ENCODE measurements at regions not wholly inside any gene's neighbourhood (a gene's known extent, or its start where the extent isn't known, plus 50 kb on each side); places are given as distances from the start of the nearest gene placed in this dataset.
"Not testable (repeated sequence)": the region's sequence is repeated elsewhere in the genome, so short reads cannot be mapped to it uniquely, and the experiment has no call there.

- DNase-seq (ENCODE audit: low spot score), result no peak
- TF ChIP-seq, protein P1, sequence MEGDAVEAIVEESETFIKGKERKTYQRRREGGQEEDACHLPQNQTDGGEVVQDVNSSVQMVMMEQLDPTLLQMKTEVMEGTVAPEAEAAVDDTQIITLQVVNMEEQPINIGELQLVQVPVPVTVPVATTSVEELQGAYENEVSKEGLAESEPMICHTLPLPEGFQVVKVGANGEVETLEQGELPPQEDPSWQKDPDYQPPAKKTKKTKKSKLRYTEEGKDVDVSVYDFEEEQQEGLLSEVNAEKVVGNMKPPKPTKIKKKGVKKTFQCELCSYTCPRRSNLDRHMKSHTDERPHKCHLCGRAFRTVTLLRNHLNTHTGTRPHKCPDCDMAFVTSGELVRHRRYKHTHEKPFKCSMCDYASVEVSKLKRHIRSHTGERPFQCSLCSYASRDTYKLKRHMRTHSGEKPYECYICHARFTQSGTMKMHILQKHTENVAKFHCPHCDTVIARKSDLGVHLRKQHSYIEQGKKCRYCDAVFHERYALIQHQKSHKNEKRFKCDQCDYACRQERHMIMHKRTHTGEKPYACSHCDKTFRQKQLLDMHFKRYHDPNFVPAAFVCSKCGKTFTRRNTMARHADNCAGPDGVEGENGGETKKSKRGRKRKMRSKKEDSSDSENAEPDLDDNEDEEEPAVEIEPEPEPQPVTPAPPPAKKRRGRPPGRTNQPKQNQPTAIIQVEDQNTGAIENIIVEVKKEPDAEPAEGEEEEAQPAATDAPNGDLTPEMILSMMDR (IDR thresholded peaks at IDR 0.05), result no peak
- no peaks in the 10 kb centered on the region for H3K4me1 Mint-ChIP-seq (ENCODE audit: low read depth)
- no peak overlapping the region for H3K27ac Mint-ChIP-seq (ENCODE audit: unreplicated experiment)
- no peaks in the 10 kb centered on the region for H3K36me3 Mint-ChIP-seq (ENCODE audit: low read depth)
- no peaks in the 10 kb centered on the region for H3K27me3 Mint-ChIP-seq (ENCODE audit: low read depth)
- no peak overlapping the region for H3K4me3 Mint-ChIP-seq (ENCODE audit: unreplicated experiment)
- H3K9me3 Mint-ChIP-seq (ENCODE audit: low read depth), result no peaks in the 10 kb centered on the region
These were observed 447.1 kb upstream of the CDH10 start for GRCh38 chr5:25091921-25092320.

- no peaks in the 10 kb centered on the region for H3K4me1 Mint-ChIP-seq (ENCODE audit: low read depth)
- TF ChIP-seq, protein P1 (IDR thresholded peaks at IDR 0.05), result no peak
- no peaks in the 10 kb centered on the region for H3K9me3 Mint-ChIP-seq (ENCODE audit: low read depth)
- H3K27ac Mint-ChIP-seq (ENCODE audit: unreplicated experiment), result no peak overlapping the region
- no peak overlapping the region for H3K4me3 Mint-ChIP-seq (ENCODE audit: unreplicated experiment)
- H3K27me3 Mint-ChIP-seq (ENCODE audit: low read depth), result no peaks in the 10 kb centered on the region
- DNase-seq (ENCODE audit: low spot score), result no peak
- H3K36me3 Mint-ChIP-seq (ENCODE audit: low read depth), result no peaks in the 10 kb centered on the region
These were observed 446.1 kb upstream of the CDH10 start for GRCh38 chr5:25090854-25091253.

DNA sequence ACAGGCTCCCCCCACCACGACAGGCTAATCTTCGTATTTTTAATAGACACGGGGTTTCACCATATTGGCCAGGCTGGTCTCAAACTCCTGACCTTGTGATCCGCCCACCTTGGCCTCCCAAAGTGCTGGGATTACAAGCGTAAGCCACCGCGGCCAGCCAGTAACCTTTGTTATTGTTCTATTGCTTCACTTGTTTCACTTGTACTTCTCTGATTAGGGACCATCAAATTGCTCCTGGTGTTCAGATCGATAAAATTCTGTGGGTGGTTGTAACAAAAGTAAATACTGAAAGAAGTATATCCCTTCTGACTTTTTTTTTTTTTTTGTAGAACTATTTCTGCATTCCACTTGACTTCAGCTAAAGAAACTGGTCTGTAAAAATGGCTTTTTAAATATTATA lies 445.5 kb upstream of the CDH10 start:
- Mint-ChIP-seq H3K9me3 (ENCODE audit: low read depth) (no peaks in the 10 kb centered on the region), H3K4me1 (ENCODE audit: low read depth) (no peaks in the 10 kb centered on the region), H3K27me3 (ENCODE audit: low read depth) (no peaks in the 10 kb centered on the region), H3K27ac (ENCODE audit: unreplicated experiment) (no peak overlapping the region), H3K4me3 (ENCODE audit: unreplicated experiment) (no peak overlapping the region), H3K36me3 (ENCODE audit: low read depth) (no peaks in the 10 kb centered on the region)
- TF ChIP-seq, protein P1 (IDR thresholded peaks at IDR 0.05), result no peak
- DNase-seq (ENCODE audit: low spot score), result no peak

DNA sequence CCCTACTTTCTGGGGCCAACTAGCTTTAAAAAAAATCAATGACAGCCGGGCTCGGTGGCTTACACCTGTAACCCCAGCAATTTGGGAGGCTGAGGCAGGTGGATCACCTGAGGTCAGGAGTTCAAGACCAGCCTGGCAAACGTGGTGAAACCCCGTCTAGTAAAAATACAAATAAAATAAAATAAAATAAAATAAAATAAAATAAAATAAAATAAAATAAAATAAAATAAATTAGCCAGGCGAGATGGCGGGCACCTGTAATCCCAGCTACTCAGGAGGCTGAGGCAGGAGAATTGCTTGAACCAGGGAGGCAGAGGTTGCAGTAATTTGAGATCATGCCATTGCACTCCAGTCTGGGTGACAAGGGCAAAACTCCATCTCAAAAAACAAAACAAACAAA lies 443.9 kb upstream of the CDH10 start:
- H3K36me3 Mint-ChIP-seq (ENCODE audit: low read depth); DNase-seq (ENCODE audit: low spot score); H3K4me3 Mint-ChIP-seq (ENCODE audit: unreplicated experiment); H3K27ac Mint-ChIP-seq (ENCODE audit: unreplicated experiment); H3K27me3 Mint-ChIP-seq (ENCODE audit: low read depth); H3K4me1 Mint-ChIP-seq (ENCODE audit: low read depth); H3K9me3 Mint-ChIP-seq (ENCODE audit: low read depth): not testable (repeated sequence)

GRCh38 chr5:25083261-25083660 lies 438.5 kb upstream of the CDH10 start:
- not testable (repeated sequence) for H3K27me3 Mint-ChIP-seq (ENCODE audit: low read depth); H3K4me3 Mint-ChIP-seq (ENCODE audit: unreplicated experiment); DNase-seq (ENCODE audit: low spot score); H3K9me3 Mint-ChIP-seq (ENCODE audit: low read depth); H3K36me3 Mint-ChIP-seq (ENCODE audit: low read depth); H3K4me1 Mint-ChIP-seq (ENCODE audit: low read depth); H3K27ac Mint-ChIP-seq (ENCODE audit: unreplicated experiment)

- DNase-seq (ENCODE audit: low spot score), result no peak
These were observed 421.5 kb upstream of the CDH10 start for GRCh38 chr5:25066239-25066638.

More at GRCh38 chr5:25066239-25066638, 421.5 kb upstream of the CDH10 start:
- no peak overlapping the region for H3K4me3 Mint-ChIP-seq (ENCODE audit: unreplicated experiment)
- H3K4me1 Mint-ChIP-seq (ENCODE audit: low read depth), result no peaks in the 10 kb centered on the region
- TF ChIP-seq, protein P1 (IDR thresholded peaks at IDR 0.05), result no peak
- H3K27me3 Mint-ChIP-seq (ENCODE audit: low read depth), result no peaks in the 10 kb centered on the region
- H3K36me3 Mint-ChIP-seq (ENCODE audit: low read depth), result no peaks in the 10 kb centered on the region
- no peak overlapping the region for H3K27ac Mint-ChIP-seq (ENCODE audit: unreplicated experiment)
- no peaks in the 10 kb centered on the region for H3K9me3 Mint-ChIP-seq (ENCODE audit: low read depth)
